Central memory CD4-positive, alpha-beta T cell (primary cell): ENCODE measurements at regions not wholly inside any gene's neighbourhood (a gene's known extent, or its start where the extent isn't known, plus 50 kb on each side); places are given as distances from the start of the nearest gene placed in this dataset.
A peak's percentile ranks its signal among the peaks of the same experiment; 100 is the strongest.

Source experiments
- DNase-seq: peaks from one replicate; pipeline ENCODE4 v3.0.0; 2022

GRCh38 chr10:60728056-60728455 is 50.2 kb upstream of the CDK1 start:
- peak; percentile 73 for DNase-seq

DNA sequence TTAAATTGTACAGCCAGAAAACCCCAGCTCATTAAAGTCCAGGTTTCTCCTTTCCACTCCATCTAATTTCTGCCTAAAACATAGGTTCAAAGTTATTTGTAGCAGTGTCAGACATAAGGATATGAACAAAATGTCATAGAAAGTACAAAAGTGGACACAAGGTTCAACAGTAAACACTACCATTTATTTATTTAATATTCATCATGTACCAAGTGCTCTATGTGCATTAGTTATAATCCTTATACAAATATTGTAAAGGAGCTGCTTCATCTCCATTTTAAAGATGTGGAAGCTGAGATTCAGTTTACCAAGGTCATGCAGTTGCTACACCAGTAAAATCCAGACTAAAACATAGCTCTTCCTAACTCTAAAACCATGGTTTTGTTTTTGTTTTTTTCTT is 52.0 kb upstream of the CDK1 start:
- no peak for DNase-seq

DNA sequence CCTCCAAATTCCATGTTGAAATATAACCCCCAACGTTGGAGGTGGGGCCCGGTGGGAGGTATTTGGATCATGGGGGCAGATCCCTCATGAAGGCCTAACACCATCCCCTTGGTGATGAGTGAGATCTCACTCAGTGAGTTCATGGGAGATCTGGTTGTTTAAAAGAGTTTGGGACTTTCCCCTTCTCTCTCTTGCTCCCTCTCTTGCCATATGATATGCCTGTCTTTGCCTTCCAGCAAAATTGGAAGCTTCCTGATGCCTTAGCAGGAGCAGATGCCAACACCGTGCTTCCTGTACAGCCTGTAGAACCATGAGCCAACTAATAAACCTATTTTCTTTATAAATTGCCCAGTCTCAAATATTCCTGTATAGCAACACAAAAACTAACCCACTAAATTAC is 55.7 kb upstream of the CDK1 start:
- no peak for DNase-seq

DNA sequence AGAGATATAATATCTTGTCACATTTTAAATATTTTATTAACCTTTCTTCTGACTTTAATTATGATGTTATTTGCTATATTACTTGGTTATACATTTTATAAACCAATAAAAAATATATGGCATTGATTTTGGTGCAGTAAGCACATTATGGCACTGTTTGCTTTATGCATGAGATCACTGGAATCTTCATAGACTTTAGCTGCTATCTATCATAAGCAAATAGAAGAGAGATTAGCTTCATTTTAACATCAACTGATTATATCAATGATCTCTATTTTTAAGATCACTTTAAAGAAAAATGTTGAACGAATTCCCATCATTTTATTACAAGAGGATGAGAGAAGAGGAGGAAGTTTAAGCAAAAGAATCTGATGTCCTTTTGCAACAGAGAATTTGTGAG is 58.6 kb upstream of the CDK1 start:
- DNase-seq: no peak

DNA sequence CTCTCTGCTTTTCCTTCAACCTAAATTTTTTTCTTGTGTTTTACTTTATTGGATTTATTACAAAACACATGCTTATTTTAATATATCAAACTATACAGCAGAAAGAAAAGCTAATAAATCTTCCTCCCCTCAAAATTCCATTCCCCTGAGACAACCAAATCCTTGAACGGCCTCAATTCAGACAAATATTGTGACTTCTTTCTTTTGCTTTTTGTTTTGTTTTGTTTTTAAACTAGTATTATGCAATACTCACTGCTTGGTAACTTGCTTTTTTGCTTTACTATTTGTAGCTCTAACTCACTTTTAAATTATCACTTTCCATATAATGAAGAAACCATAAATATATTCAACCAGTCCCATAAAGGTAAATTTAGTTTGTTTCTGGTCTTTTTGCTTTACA is 59.4 kb upstream of the CDK1 start:
- no peak for DNase-seq

GRCh38 chr10:60717852-60718251 is 60.4 kb upstream of the CDK1 start:
- no peak for DNase-seq

DNA sequence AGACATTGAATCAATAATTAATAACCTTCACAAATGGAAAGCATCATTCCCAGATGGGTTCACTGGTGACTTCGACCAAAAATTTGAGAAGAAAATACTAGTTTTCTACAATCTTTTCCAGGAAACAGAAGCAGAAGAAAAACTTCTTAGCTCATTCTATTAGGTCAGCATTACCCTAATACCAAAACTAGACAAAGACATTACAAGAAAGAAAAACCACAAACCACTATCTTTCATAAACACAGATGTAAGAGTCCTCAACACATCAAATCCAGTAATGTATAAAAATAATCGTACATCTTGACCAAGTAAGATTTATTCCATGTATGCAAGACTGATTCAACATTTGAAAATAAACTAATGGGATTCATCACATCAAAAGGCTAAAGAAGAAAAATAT is 64.0 kb upstream of the CDK1 start:
- DNase-seq: no peak

- no peak for DNase-seq
Measured at GRCh38 chr10:60711496-60711895, 66.8 kb upstream of the CDK1 start.

DNA sequence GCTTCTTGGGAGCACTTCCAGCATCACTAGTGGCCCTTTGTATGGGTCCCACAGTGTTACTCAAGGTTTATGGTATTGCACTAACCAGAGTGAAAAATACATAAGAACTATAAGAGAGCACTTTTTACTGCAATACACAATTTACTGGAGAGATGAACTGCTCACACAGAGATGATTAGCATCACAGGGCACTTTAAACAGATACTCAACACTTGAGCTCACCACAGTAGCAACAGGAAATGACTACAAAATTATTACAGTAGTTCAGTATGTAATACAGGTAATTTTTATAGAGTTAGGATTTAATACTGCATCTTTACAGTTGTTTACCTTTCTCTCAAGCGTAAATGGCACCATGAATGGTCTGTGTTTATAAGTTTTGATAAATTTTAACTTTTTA is 68.2 kb upstream of the CDK1 start:
- DNase-seq: no peak

GRCh38 chr10:60708666-60709065 is 69.6 kb upstream of the CDK1 start:
- DNase-seq: peak; percentile 65

DNA sequence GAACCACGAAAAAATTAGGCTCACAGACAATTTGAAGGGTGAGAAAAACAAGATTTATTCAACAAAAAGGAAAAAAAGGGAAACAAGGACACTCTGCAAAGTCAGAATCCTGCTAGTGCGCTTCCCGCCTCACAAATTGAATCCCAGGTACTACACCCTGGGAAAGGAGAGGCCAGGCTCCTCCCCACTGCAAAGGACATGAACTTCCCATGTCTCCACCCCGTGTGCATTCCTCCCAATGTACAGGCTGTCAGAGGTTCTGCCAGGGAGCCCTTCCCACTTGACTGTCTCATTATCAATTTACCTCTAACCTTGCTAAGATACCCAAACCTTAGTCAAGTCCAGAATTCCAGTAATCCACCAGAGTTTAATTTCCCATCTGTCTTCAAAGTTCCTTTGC is 70.4 kb upstream of the CDK1 start:
- DNase-seq: no peak

DNA sequence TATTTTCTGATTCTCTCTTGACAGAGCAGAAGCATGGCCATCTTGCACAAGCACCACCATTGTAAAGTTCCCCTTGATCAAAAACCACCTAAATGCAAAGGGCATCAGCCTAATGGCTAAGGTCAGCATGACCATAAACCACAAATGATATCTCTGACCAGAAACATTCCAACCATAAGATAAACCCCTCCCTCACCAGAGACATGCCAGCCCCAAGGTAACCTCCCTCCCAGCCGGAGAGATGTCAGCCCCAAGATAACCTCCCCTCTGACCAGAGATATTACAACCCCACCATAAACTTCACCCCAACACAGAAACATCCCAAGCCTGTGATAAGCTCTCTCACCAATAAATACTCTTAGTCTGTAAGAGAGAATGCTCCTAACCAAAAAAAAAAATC is 72.1 kb upstream of the CDK1 start:
- DNase-seq: no peak

GRCh38 chr10:60705376-60705775 is 72.9 kb upstream of the CDK1 start:
- no peak for DNase-seq

DNA sequence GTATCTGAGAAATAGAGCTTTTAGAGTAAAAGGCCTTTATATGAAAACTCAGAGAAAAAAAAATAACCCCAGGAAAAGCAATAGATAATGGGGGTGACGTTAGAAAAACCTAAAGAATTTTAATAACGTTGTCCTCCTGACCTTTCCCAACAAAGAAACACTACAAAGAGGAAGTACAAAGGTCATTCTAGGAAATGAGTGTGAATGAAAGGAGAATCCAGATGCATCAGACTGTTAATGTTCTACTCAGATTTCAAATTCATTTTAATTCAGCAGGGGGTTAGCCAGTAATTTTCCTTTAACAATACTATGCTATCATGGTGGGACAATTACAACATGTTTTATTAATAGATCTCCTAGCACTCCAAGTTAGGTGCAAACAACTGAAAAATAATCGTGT is 73.8 kb upstream of the CDK1 start:
- DNase-seq: no peak

DNA sequence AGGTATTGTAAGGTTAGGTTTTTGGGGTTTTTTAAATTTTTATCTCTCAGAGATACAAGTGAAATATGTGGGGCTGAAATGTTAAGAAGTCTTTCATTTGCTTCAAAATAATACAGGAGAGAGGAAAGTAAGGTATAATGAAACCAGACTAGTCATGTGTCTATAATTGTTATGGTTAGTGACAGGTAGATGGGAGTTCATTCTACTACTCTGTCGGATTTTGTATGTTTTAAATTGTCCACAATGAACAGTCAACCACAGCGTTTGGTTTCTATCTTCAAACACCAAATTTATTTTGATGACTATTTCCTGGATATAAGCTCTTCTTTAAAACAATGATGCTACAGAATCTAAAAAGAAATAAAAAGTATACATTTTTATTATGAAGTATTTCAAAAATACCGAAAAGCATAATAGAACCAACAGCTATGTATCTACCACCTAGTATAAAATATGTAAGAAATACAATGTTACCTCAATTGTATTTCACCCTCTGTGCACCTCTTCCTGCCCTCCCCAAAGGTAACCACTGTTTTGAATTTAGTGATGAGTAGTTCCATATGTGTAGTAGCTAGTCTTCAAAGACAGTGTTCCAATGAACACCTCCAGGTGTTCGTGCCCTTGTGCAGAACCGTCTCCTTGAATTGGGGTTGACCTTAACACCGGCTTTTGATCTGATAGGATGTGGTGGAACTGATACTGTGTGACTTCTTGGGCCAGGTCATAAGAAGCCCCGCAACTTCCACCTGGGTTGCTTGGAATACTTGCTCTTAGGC is 74.8 kb upstream of the CDK1 start:
- no peak for DNase-seq

DNA sequence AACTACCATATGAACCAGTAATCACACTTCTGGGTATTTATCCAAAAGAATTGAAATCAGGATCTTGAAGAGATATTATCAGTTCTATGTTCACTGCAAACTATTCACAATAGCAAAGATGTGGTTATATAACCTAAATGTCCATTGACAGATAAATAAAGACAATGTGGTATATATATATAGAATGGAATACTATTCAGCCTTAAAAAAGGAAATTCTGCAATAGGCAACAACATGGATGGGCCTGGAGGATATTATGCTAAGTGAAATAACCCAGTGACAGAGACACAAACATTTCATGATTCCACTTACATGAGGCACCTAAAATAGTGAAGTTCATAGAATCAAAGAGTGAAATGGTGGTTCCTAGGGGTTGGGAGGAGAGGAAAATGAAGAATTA is 90.6 kb upstream of the CDK1 start:
- no peak for DNase-seq

- DNase-seq: no peak
Measured at GRCh38 chr10:60684091-60684490, 94.2 kb upstream of the CDK1 start.

- DNase-seq: no peak
Measured at GRCh38 chr10:60681103-60681502, 97.2 kb upstream of the CDK1 start.

DNA sequence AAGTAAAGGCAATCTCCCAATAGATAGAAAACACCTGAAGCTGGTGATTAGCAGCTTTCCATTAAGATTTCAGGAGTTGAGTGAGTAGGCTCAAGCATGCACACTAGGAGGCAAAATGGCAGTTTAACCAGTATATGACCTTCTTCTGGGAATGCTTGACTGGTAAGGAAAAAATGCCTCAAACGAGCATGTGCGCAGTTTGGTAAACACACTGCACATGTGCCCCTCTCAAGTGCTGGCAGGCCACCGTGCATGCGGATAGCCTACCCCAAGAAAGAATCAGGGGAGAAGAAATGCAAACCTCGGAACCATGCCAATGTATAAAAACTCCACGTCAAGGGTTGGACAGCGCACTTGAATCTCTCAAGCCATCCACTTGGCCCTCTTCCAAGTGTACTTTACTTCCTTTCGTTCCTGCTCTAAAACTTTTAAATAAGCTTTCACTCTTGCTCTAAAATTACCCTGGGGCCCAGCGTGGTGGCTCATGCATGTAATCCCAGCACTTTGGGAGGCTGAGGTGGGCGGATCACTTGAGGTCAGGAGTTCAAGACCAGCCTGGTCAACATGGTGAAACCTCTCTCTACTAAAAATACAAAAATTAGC is 98.8 kb upstream of the CDK1 start:
- DNase-seq: no peak

- no peak for DNase-seq
Measured at GRCh38 chr10:60678978-60679377, 99.3 kb upstream of the CDK1 start.

- DNase-seq: no peak
Measured at GRCh38 chr10:60677531-60678129, 100.6 kb upstream of the CDK1 start.

DNA sequence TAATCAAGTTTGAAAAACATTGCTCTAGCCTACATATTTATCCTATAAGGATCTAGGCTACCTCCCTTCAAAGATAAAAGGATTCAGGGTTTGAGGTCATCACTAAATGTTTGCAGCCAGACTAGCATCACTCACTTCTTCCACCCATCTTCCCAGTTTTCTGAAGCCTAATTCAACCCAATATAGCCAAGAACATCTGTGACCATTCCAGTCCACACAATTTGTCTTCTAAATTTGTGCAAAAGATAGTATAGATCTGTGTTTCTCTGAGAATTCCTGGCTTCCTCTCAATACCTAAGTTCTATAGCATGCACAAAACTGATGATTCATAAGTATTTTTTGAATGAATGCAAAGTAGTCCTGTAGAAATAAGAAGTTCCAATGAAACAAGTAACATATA is 103.0 kb upstream of the CDK1 start:
- no peak for DNase-seq

DNA sequence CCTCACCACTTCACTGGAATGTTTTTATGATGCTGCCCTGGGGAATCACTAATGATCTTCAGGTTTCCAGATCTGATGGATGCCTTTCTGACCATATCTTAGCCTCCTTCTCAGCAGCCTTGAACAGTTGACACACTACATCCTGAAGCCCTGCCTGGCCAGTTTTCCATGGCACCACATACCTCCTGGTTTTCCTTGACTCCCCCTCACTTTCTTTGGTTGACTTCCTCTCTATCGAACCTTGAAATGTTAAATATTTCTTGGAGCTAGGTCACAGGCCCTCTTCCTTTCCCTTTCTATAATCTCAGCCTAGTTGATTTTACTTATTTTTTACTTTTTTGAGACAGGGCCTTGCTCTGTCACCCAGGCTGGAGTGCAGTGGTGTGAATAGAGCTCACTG is 108.8 kb upstream of the CDK1 start:
- DNase-seq: no peak

- no peak for DNase-seq
Measured at GRCh38 chr10:60666221-60666620, 112.1 kb upstream of the CDK1 start.

DNA sequence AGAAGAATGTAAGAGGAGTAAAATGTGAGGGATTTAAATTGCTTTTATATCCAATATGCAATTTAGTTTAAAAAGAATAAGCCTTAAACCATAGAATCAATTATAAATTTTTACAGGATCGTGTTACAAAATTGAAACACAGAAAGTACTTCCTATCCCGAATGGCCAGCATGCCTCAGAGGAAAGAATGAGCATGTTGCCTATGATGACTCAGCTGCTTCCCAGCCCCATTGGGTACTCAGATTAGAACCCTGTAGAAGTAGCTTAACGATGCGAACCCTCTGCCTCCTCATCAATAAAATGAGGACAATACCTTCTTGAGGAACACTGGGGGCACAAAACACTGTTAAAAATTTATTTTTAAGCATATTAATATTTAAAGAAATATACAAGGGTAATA is 113.4 kb upstream of the CDK1 start:
- no peak for DNase-seq
